HCT116 (cell line): ENCODE measurements at regions not wholly inside any gene's neighbourhood (a gene's known extent, or its start where the extent isn't known, plus 50 kb on each side); places are given as distances from the start of the nearest gene placed in this dataset.

Source experiments
- ATAC-seq: fragments of 200-7000 bp; cut with Tn5 transposase; 2 replicates; pipeline ENCODE4 v1.9.1; 2020; ENCODE audit warnings: mild to moderate bottlenecking, moderate library complexity
- BruUV-seq: library from RNA; stranded (reverse); fragments of 400-500 nt; replicated peaks from 2 replicates; lab custom pipeline; 2021; lab: Mats Ljungman, UMichigan
- CTCF ChIA-PET: fragments of 300-600 bp; sonication (Branson Sonifier 250); formaldehyde crosslinking; loops from one replicate; lab custom pipeline; 2021; ENCODE audit warnings: antibody characterized with exemption; lab: Charles Lee
- POLR2A ChIA-PET: fragments of 300-600, 350-600 bp; sonication (Branson Sonifier 250); formaldehyde crosslinking; loops from one replicate; lab custom pipeline; 2021; ENCODE audit warnings: antibody characterized with exemption; lab: Charles Lee
- RAD21 ChIA-PET, 2 experiments: fragments of 300-600 bp; sonication (Branson Sonifier 250); formaldehyde crosslinking; loops; one replicate each; lab custom pipeline; 2023; ENCODE audit warnings: low total read pairs in 2 of 2; ENCODE audit not compliant: uncharacterized antibody in 2 of 2, unreplicated experiment in 2 of 2, low non-redundant PET in 1 of 2; lab: Charles Lee
- DNase-seq: peaks from one replicate; pipeline ENCODE4 v3.0.0-alpha.2; 2010; ENCODE audit warnings: low read depth, low spot score
- H2AFZ ChIP-seq: fragments of 200-600 bp; shearing (Covaris generic), sonication (generic); 2 replicates; pipeline ENCODE4 v1.6.1; 2017; ENCODE audit warnings: low read depth, mixed run types, mixed read lengths, antibody characterized with exemption, low read length; ENCODE audit not compliant: poor library complexity, severe bottlenecking
- H3K27ac ChIP-seq: 2 replicates; pipeline ENCODE4 v1.5.1; 2012; ENCODE audit warnings: low read depth, low read length
- H3K27me3 ChIP-seq: fragments of 200-600 bp; sonication (generic); 2 replicates; pipeline ENCODE4 v1.6.1; 2016; ENCODE audit warnings: mixed run types, low read length, mixed read lengths; ENCODE audit not compliant: insufficient read depth
- H3K36me3 ChIP-seq, 2 experiments: fragments of 200-500 bp in 1 of 2; fragments of 200-600 bp in 1 of 2; sonication (Bioruptor generic) in 1 of 2; sonication (generic) in 1 of 2; 2 replicates each; pipeline versions ENCODE4 v1.5.1 to v1.6.1; 2014 to 2016; ENCODE audit warnings: low read length in 2 of 2, inconsistent platforms in 1 of 2, mixed read lengths in 1 of 2, mixed run types in 1 of 2; ENCODE audit not compliant: insufficient read depth in 2 of 2, control insufficient read depth in 1 of 2
- H3K4me1 ChIP-seq, 2 experiments: fragments of 200-600 bp in 1 of 2; sonication (generic) in 1 of 2; 2 replicates each; pipeline versions ENCODE4 v1.5.1 to v1.6.1; 2012 to 2017; ENCODE audit warnings: low read length in 2 of 2, inconsistent platforms in 1 of 2, mild to moderate bottlenecking in 1 of 2, mixed read lengths in 1 of 2, mixed run types in 1 of 2, moderate library complexity in 1 of 2; ENCODE audit not compliant: insufficient read depth in 2 of 2, control insufficient read depth in 1 of 2
- H3K4me2 ChIP-seq: fragments of 200-600 bp; sonication (generic); 2 replicates; pipeline ENCODE4 v1.6.1; 2017; ENCODE audit warnings: mixed run types, low read length, mixed read lengths
- H3K4me3 ChIP-seq, 2 experiments: fragments of 200-600 bp in 1 of 2; sonication (generic) in 1 of 2; replicated peaks in 1 of 2; 2 replicates each; pipeline ENCODE4 v1.5.1; 2011 to 2016; ENCODE audit warnings: low read length in 2 of 2, control low read depth in 1 of 2, low read depth in 1 of 2, mild to moderate bottlenecking in 1 of 2, mixed read lengths in 1 of 2, mixed run types in 1 of 2
- H3K79me2 ChIP-seq: fragments of 200-600 bp; sonication (generic); 2 replicates; pipeline ENCODE4 v1.6.1; 2017; ENCODE audit warnings: mild to moderate bottlenecking, mixed run types, low read length, moderate library complexity, mixed read lengths; ENCODE audit not compliant: insufficient read depth
- H3K9ac ChIP-seq: fragments of 200-600 bp; sonication (generic); 2 replicates; pipeline ENCODE4 v1.6.1; 2016; ENCODE audit warnings: low read length, mixed read lengths
- H3K9me2 ChIP-seq: fragments of 200-600 bp; sonication (generic), shearing (Covaris generic); 2 replicates; pipeline ENCODE4 v1.6.1; 2017; ENCODE audit warnings: mixed run types, mild to moderate bottlenecking, moderate library complexity; ENCODE audit not compliant: insufficient read depth
- H3K9me3 ChIP-seq, 2 experiments: fragments of 200-500 bp in 1 of 2; fragments of 200-600 bp in 1 of 2; sonication (Bioruptor generic) in 1 of 2; sonication (generic) in 1 of 2; 2 replicates each; pipeline ENCODE4 v1.6.1; 2014 to 2017; ENCODE audit warnings: low read length in 2 of 2, mixed read lengths in 2 of 2, inconsistent platforms in 1 of 2, low read depth in 1 of 2, mild to moderate bottlenecking in 1 of 2, mixed run types in 1 of 2, moderate library complexity in 1 of 2; ENCODE audit not compliant: control insufficient read depth in 1 of 2, insufficient read depth in 1 of 2
- H4K20me1 ChIP-seq: fragments of 200-600 bp; sonication (generic), shearing (Covaris generic); 2 replicates; pipeline ENCODE4 v1.6.1; 2017; ENCODE audit warnings: mixed run types, mild to moderate bottlenecking, moderate library complexity; ENCODE audit not compliant: insufficient read depth
- CBX3 ChIP-seq: IDR thresholded peaks from 2 replicates; pipeline ENCODE4 v1.6.1; 2012; ENCODE audit warnings: low read depth
- EGR1 ChIP-seq: IDR thresholded peaks from 2 replicates; pipeline ENCODE4 v1.6.1; 2012; ENCODE audit warnings: low read depth
- ELF1 ChIP-seq: IDR thresholded peaks from 2 replicates; pipeline ENCODE4 v1.6.1; 2012; ENCODE audit warnings: low read depth, borderline replicate concordance
- JUND ChIP-seq: IDR thresholded peaks from 2 replicates; pipeline ENCODE4 v1.6.1; 2012
- MAX ChIP-seq: IDR thresholded peaks from 2 replicates; pipeline ENCODE4 v1.6.1; 2012
- POLR2A ChIP-seq: IDR thresholded peaks from 2 replicates; pipeline ENCODE4 v1.7.0; 2011; ENCODE audit warnings: borderline replicate concordance; ENCODE audit not compliant: insufficient read depth, insufficient read length; ENCODE audit errors: extremely low read depth
- RAD21 ChIP-seq: IDR thresholded peaks from 2 replicates; pipeline ENCODE4 v1.6.1; 2012; ENCODE audit warnings: low read depth, mild to moderate bottlenecking
- SP1 ChIP-seq: IDR thresholded peaks from 2 replicates; pipeline ENCODE4 v1.6.1; 2012; ENCODE audit warnings: low read depth
- SRF ChIP-seq: IDR thresholded peaks from 2 replicates; pipeline ENCODE4 v1.6.1; 2012; ENCODE audit warnings: low read depth
- TCF7L2 ChIP-seq: IDR thresholded peaks from 2 replicates; pipeline ENCODE4 v1.7.0; 2011; ENCODE audit warnings: borderline replicate concordance, inconsistent platforms; ENCODE audit not compliant: insufficient read depth, insufficient read length; ENCODE audit errors: extremely low read depth
- YY1 ChIP-seq: IDR thresholded peaks from 2 replicates; pipeline ENCODE4 v1.6.1; 2011; ENCODE audit warnings: low read length, low read depth, moderate library complexity, mild to moderate bottlenecking; ENCODE audit not compliant: insufficient replicate concordance; ENCODE audit errors: extremely low read depth
- ZFX ChIP-seq: fragments of 450-650 bp; IDR thresholded peaks from 2 replicates; pipeline ENCODE4 v1.6.1; 2017
- intact Hi-C: fragments of 100-400 bp; cut with micrococcal nuclease; formaldehyde crosslinking; loops from 2 replicates; pipeline ENCODE4 v1.10.0; 2022
- TF ChIP-seq, protein P1 (sequence below): IDR thresholded peaks from 2 replicates; pipeline ENCODE4 v1.6.1; 2012; ENCODE audit warnings: low read depth
- TF ChIP-seq, protein P2 (sequence below): IDR thresholded peaks from 2 replicates; pipeline ENCODE4 v1.6.1; 2011; ENCODE audit warnings: mild to moderate bottlenecking, low read length, moderate library complexity; ENCODE audit not compliant: insufficient replicate concordance; ENCODE audit errors: extremely low read depth

DNA sequence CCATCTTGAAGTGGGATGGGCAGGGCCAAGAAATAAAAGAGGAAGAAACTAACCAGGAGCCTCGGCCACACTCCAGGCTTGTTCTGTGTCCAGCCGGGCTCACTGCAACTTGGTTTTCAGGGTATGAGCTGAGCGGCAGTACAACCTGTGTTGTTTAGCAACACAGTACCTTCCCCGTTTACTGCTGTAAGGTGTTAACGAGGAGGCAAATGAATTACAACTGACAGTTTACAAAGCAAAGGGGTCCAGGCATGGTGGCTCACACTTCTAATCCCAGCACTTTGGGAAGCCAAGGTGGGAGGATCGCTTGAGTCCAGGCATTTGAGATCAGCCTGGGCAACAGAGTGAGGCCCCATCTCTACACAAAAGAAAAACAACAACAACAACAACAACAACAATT, 481.3 kb upstream of the SULF2 start:
- Histone ChIP-seq H3K9me3 (no peaks in the 10 kb centered on the region), H3K9me2 (no peaks in the 10 kb centered on the region), H3K27me3 (peaks cover 20% of the 10 kb centered on the region; the same call in 1 of the 2 replicates), H3K4me3 (no peak overlapping the region), H4K20me1 (no peaks in the 10 kb centered on the region), H3K27ac (no peak overlapping the region), H3K4me2 (no peak overlapping the region), H3K9ac (no peak overlapping the region), H3K4me1 (no peaks in the 10 kb centered on the region), H3K79me2 (no peaks in the 10 kb centered on the region), H2AFZ (no peak overlapping the region), H3K36me3 (no peaks in the 10 kb centered on the region)
- DNase-seq (no peak), ATAC-seq (no peak)
- ChIA-PET CTCF (no interaction called here), RAD21 (no interaction called here), POLR2A (no interaction called here)
- intact Hi-C loops: no loop called here
- no TSS peak for BruUV-seq
- TF ChIP-seq, protein P1, sequence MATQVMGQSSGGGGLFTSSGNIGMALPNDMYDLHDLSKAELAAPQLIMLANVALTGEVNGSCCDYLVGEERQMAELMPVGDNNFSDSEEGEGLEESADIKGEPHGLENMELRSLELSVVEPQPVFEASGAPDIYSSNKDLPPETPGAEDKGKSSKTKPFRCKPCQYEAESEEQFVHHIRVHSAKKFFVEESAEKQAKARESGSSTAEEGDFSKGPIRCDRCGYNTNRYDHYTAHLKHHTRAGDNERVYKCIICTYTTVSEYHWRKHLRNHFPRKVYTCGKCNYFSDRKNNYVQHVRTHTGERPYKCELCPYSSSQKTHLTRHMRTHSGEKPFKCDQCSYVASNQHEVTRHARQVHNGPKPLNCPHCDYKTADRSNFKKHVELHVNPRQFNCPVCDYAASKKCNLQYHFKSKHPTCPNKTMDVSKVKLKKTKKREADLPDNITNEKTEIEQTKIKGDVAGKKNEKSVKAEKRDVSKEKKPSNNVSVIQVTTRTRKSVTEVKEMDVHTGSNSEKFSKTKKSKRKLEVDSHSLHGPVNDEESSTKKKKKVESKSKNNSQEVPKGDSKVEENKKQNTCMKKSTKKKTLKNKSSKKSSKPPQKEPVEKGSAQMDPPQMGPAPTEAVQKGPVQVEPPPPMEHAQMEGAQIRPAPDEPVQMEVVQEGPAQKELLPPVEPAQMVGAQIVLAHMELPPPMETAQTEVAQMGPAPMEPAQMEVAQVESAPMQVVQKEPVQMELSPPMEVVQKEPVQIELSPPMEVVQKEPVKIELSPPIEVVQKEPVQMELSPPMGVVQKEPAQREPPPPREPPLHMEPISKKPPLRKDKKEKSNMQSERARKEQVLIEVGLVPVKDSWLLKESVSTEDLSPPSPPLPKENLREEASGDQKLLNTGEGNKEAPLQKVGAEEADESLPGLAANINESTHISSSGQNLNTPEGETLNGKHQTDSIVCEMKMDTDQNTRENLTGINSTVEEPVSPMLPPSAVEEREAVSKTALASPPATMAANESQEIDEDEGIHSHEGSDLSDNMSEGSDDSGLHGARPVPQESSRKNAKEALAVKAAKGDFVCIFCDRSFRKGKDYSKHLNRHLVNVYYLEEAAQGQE: no peak
- TF ChIP-seq POLR2A (no peak), ELF1 (no peak), CBX3 (no peak), EGR1 (no peak), SRF (no peak), YY1 (no peak), MAX (no peak), JUND (no peak), ZFX (no peak), SP1 (no peak), RAD21 (no peak), TCF7L2 (no peak)
- TF ChIP-seq, protein P2, sequence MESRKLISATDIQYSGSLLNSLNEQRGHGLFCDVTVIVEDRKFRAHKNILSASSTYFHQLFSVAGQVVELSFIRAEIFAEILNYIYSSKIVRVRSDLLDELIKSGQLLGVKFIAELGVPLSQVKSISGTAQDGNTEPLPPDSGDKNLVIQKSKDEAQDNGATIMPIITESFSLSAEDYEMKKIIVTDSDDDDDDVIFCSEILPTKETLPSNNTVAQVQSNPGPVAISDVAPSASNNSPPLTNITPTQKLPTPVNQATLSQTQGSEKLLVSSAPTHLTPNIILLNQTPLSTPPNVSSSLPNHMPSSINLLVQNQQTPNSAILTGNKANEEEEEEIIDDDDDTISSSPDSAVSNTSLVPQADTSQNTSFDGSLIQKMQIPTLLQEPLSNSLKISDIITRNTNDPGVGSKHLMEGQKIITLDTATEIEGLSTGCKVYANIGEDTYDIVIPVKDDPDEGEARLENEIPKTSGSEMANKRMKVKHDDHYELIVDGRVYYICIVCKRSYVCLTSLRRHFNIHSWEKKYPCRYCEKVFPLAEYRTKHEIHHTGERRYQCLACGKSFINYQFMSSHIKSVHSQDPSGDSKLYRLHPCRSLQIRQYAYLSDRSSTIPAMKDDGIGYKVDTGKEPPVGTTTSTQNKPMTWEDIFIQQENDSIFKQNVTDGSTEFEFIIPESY: no peak
